ENCODE measurements at regions not wholly inside any gene's neighbourhood (a gene's known extent, or its start where the extent isn't known, plus 50 kb on each side); places are given as distances from the start of the nearest gene placed in this dataset.

- peaks cover 4% of the 10 kb centered on the region for H3K27me3 Mint-ChIP-seq
Observed at GRCh38 chr6:132213191-132213590, 188.1 kb downstream of the MOXD1 start.

GRCh38 chr6:132210886-132211563 lies 190.2 kb downstream of the MOXD1 start:
- CTCF ChIA-PET, result interaction anchor here (0.6 kb wide), 1 partner anchor 1238 kb away, joined by 3 read pairs; no protein-coding TSS in a partner anchor
- Mint-ChIP-seq H3K27me3 (peaks cover 4% of the 10 kb centered on the region), H3K9me3 (no peaks in the 10 kb centered on the region), H3K4me1 (no peaks in the 10 kb centered on the region), H3K27ac (no peak overlapping the region), H3K36me3 (no peaks in the 10 kb centered on the region), H3K4me3 (no peak overlapping the region)
- DNase-seq, result no peak

More at GRCh38 chr6:132213191-132213590, 188.1 kb downstream of the MOXD1 start:
- CTCF ChIA-PET, result no interaction called here
- Mint-ChIP-seq H3K4me1 (no peaks in the 10 kb centered on the region), H3K36me3 (no peaks in the 10 kb centered on the region), H3K4me3 (no peak overlapping the region), H3K27ac (no peak overlapping the region), H3K9me3 (no peaks in the 10 kb centered on the region)
- DNase-seq, result no peak

- Mint-ChIP-seq H3K36me3 (no peaks in the 10 kb centered on the region), H3K27ac (no peak overlapping the region), H3K9me3 (no peaks in the 10 kb centered on the region), H3K4me1 (no peaks in the 10 kb centered on the region), H3K4me3 (no peak overlapping the region), H3K27me3 (peaks cover 4% of the 10 kb centered on the region)
- CTCF ChIA-PET, result no interaction called here
- DNase-seq, result no peak
Observed at GRCh38 chr6:132209351-132209750, 191.9 kb downstream of the MOXD1 start.

GRCh38 chr6:132207991-132208390 lies 193.3 kb downstream of the MOXD1 start:
- Mint-ChIP-seq H3K27ac (no peak overlapping the region), H3K9me3 (no peaks in the 10 kb centered on the region), H3K36me3 (no peaks in the 10 kb centered on the region), H3K4me1 (no peaks in the 10 kb centered on the region), H3K27me3 (peaks cover 4% of the 10 kb centered on the region), H3K4me3 (no peak overlapping the region)
- no peak for DNase-seq
- CTCF ChIA-PET, result no interaction called here

GRCh38 chr6:132205946-132206345 lies 195.3 kb downstream of the MOXD1 start:
- Mint-ChIP-seq H3K27ac (no peak overlapping the region), H3K4me3 (no peak overlapping the region), H3K9me3 (no peaks in the 10 kb centered on the region), H3K4me1 (no peaks in the 10 kb centered on the region), H3K36me3 (no peaks in the 10 kb centered on the region), H3K27me3 (peaks cover 4% of the 10 kb centered on the region)
- CTCF ChIA-PET, result no interaction called here
- DNase-seq, result no peak

- no peaks in the 10 kb centered on the region for H3K27me3 Mint-ChIP-seq
Observed at GRCh38 chr6:132204591-132204990, 196.7 kb downstream of the MOXD1 start.

GRCh38 chr6:132202574-132202973 lies 198.7 kb downstream of the MOXD1 start:
- Mint-ChIP-seq H3K9me3 (no peaks in the 10 kb centered on the region), H3K36me3 (no peaks in the 10 kb centered on the region), H3K27ac (no peak overlapping the region), H3K27me3 (no peaks in the 10 kb centered on the region), H3K4me3 (no peak overlapping the region), H3K4me1 (no peaks in the 10 kb centered on the region)
- CTCF ChIA-PET, result no interaction called here
- DNase-seq, result no peak

More at GRCh38 chr6:132204591-132204990, 196.7 kb downstream of the MOXD1 start:
- H3K9me3 Mint-ChIP-seq, result no peaks in the 10 kb centered on the region
- H3K4me1 Mint-ChIP-seq, result no peaks in the 10 kb centered on the region
- no peak for DNase-seq
- CTCF ChIA-PET, result no interaction called here
- no peaks in the 10 kb centered on the region for H3K36me3 Mint-ChIP-seq
- no peak overlapping the region for H3K4me3 Mint-ChIP-seq
- H3K27ac Mint-ChIP-seq, result no peak overlapping the region

- CTCF ChIA-PET, result no interaction called here
- Mint-ChIP-seq H3K27ac (no peak overlapping the region), H3K27me3 (no peaks in the 10 kb centered on the region), H3K4me1 (no peaks in the 10 kb centered on the region), H3K4me3 (no peak overlapping the region), H3K36me3 (no peaks in the 10 kb centered on the region), H3K9me3 (no peaks in the 10 kb centered on the region)
- no peak for DNase-seq
Observed at GRCh38 chr6:132199343-132199742, 201.9 kb downstream of the MOXD1 start.

GRCh38 chr6:132198896-132199295 lies 202.4 kb downstream of the MOXD1 start:
- Mint-ChIP-seq H3K4me1 (no peaks in the 10 kb centered on the region), H3K27ac (no peak overlapping the region), H3K9me3 (no peaks in the 10 kb centered on the region), H3K4me3 (no peak overlapping the region), H3K27me3 (no peaks in the 10 kb centered on the region), H3K36me3 (no peaks in the 10 kb centered on the region)
- CTCF ChIA-PET, result no interaction called here
- DNase-seq, result no peak

GRCh38 chr6:132198040-132198439 lies 203.2 kb downstream of the MOXD1 start:
- CTCF ChIA-PET, result no interaction called here
- Mint-ChIP-seq H3K27ac (no peak overlapping the region), H3K36me3 (no peaks in the 10 kb centered on the region), H3K4me3 (no peak overlapping the region), H3K4me1 (no peaks in the 10 kb centered on the region), H3K27me3 (no peaks in the 10 kb centered on the region), H3K9me3 (no peaks in the 10 kb centered on the region)
- DNase-seq, result no peak

GRCh38 chr6:132194529-132194928 lies 206.7 kb downstream of the MOXD1 start:
- CTCF ChIA-PET, result no interaction called here
- H3K9me3 Mint-ChIP-seq, result no peaks in the 10 kb centered on the region
- H3K27me3 Mint-ChIP-seq, result no peaks in the 10 kb centered on the region
- H3K4me3 Mint-ChIP-seq, result no peak overlapping the region
- H3K4me1 Mint-ChIP-seq, result no peaks in the 10 kb centered on the region
- no peak for DNase-seq
- H3K27ac Mint-ChIP-seq, result no peak overlapping the region
- H3K36me3 Mint-ChIP-seq, result no peaks in the 10 kb centered on the region

GRCh38 chr6:132192631-132193030 lies 208.6 kb downstream of the MOXD1 start:
- no peaks in the 10 kb centered on the region for H3K4me1 Mint-ChIP-seq
- H3K27me3 Mint-ChIP-seq, result no peaks in the 10 kb centered on the region
- no peak for DNase-seq
- H3K4me3 Mint-ChIP-seq, result no peak overlapping the region
- H3K36me3 Mint-ChIP-seq, result no peaks in the 10 kb centered on the region
- H3K9me3 Mint-ChIP-seq, result no peaks in the 10 kb centered on the region
- CTCF ChIA-PET, result no interaction called here
- no peak overlapping the region for H3K27ac Mint-ChIP-seq

GRCh38 chr6:132190815-132191175 lies 210.5 kb downstream of the MOXD1 start:
- H3K9me3 Mint-ChIP-seq, result no peaks in the 10 kb centered on the region
- no peaks in the 10 kb centered on the region for H3K36me3 Mint-ChIP-seq
- H3K27me3 Mint-ChIP-seq, result no peaks in the 10 kb centered on the region
- DNase-seq, result no peak
- H3K4me3 Mint-ChIP-seq, result no peak overlapping the region
- CTCF ChIA-PET, result no interaction called here
- H3K27ac Mint-ChIP-seq, result no peak overlapping the region
- no peaks in the 10 kb centered on the region for H3K4me1 Mint-ChIP-seq

- H3K9me3 Mint-ChIP-seq, result no peaks in the 10 kb centered on the region
- no peak overlapping the region for H3K27ac Mint-ChIP-seq
- no peaks in the 10 kb centered on the region for H3K27me3 Mint-ChIP-seq
- CTCF ChIA-PET, result no interaction called here
- no peak for DNase-seq
- H3K36me3 Mint-ChIP-seq, result no peaks in the 10 kb centered on the region
- H3K4me3 Mint-ChIP-seq, result no peak overlapping the region
- no peaks in the 10 kb centered on the region for H3K4me1 Mint-ChIP-seq
Observed at GRCh38 chr6:132190097-132190814, 211.0 kb downstream of the MOXD1 start.

- H3K9me3 Mint-ChIP-seq, result no peaks in the 10 kb centered on the region
- H3K27ac Mint-ChIP-seq, result no peak overlapping the region
- CTCF ChIA-PET, result no interaction called here
- H3K4me3 Mint-ChIP-seq, result no peak overlapping the region
- no peaks in the 10 kb centered on the region for H3K36me3 Mint-ChIP-seq
- DNase-seq, result no peak
- H3K27me3 Mint-ChIP-seq, result no peaks in the 10 kb centered on the region
- H3K4me1 Mint-ChIP-seq, result no peaks in the 10 kb centered on the region
Observed at GRCh38 chr6:132188556-132189264, 212.6 kb downstream of the MOXD1 start.

Measured in activated naive CD4-positive, alpha-beta T cell treated with anti-CD3 and anti-CD28 coated beads, Interleukin-2, amount 10 ng/mL, durations not matched to agents 7 days and 5 days (primary cell).